Hepatocyte (in vitro differentiated cells): ENCODE measurements at regions not wholly inside any gene's neighbourhood (a gene's known extent, or its start where the extent isn't known, plus 50 kb on each side); places are given as distances from the start of the nearest gene placed in this dataset.

ENCODE experiments used
- DNase-seq: peaks from one replicate; pipeline ENCODE4 v3.0.0-alpha.2; 2016; ENCODE audit warnings: low spot score
- H2AFZ ChIP-seq: fragments of 200-600 bp; sonication (generic); 2 replicates; pipeline ENCODE4 v1.6.0; 2016; ENCODE audit warnings: antibody characterized with exemption, mild to moderate bottlenecking
- H3K27ac ChIP-seq: fragments of 200-600 bp; sonication (generic); 2 replicates; pipeline ENCODE4 v1.5.1; 2016; ENCODE audit warnings: mild to moderate bottlenecking
- H3K27me3 ChIP-seq: fragments of 200-600 bp; sonication (generic); 2 replicates; pipeline ENCODE4 v1.6.1; 2016
- H3K36me3 ChIP-seq: fragments of 200-600 bp; sonication (generic); replicated peaks from 2 replicates; pipeline ENCODE4 v1.5.1; 2016; ENCODE audit warnings: low read depth; ENCODE audit not compliant: insufficient read depth
- H3K4me1 ChIP-seq: fragments of 200-600 bp; sonication (generic); 2 replicates; pipeline ENCODE4 v1.5.1; 2016; ENCODE audit warnings: mild to moderate bottlenecking, moderate library complexity; ENCODE audit not compliant: insufficient read depth
- H3K4me2 ChIP-seq: fragments of 200-600 bp; sonication (generic); 2 replicates; pipeline ENCODE4 v1.6.0; 2016
- H3K4me3 ChIP-seq: fragments of 200-600 bp; sonication (generic); 2 replicates; pipeline ENCODE4 v1.5.1; 2016; ENCODE audit warnings: mild to moderate bottlenecking
- H3K79me2 ChIP-seq: fragments of 200-600 bp; sonication (generic); 2 replicates; pipeline ENCODE4 v1.6.0; 2017; ENCODE audit warnings: mild to moderate bottlenecking
- H3K9me2 ChIP-seq: fragments of 200-600 bp; sonication (generic); replicated peaks from 2 replicates; pipeline ENCODE4 v1.6.0; 2017; ENCODE audit warnings: mild to moderate bottlenecking; ENCODE audit not compliant: insufficient read depth
- H3K9me3 ChIP-seq: fragments of 200-600 bp; sonication (generic); 2 replicates; pipeline ENCODE4 v1.5.1; 2016; ENCODE audit warnings: low read depth, mild to moderate bottlenecking
- H4K20me1 ChIP-seq: fragments of 200-600 bp; sonication (generic); 2 replicates; pipeline ENCODE4 v1.6.0; 2016; ENCODE audit warnings: mild to moderate bottlenecking; ENCODE audit not compliant: insufficient read depth, poor library complexity, severe bottlenecking
- EZH2 ChIP-seq: fragments of 200-600 bp; sonication (generic); IDR thresholded peaks from 2 replicates; pipeline ENCODE4 v1.6.1; 2016; ENCODE audit warnings: antibody characterized with exemption, mild to moderate bottlenecking, borderline replicate concordance
- EZH2phosphoT487 ChIP-seq: fragments of 200-600 bp; sonication (generic); IDR thresholded peaks from one replicate; pipeline ENCODE4 v1.6.1; 2018; ENCODE audit warnings: antibody characterized with exemption, mild to moderate bottlenecking, low read depth, moderate library complexity; ENCODE audit not compliant: unreplicated experiment, severe bottlenecking
- whole genome bisulfite sequencing: methylation state at CpG from one replicate; pipeline ENCODE4 v1.1.6; 2016; ENCODE audit warnings: low lambda C conversion rate; ENCODE audit errors: missing lambda C conversion rate; 5-methylcytosine and 5-hydroxymethylcytosine counted together
- TF ChIP-seq, protein P1 (sequence below): fragments of 200-600 bp; sonication (generic); IDR thresholded peaks from 2 replicates; pipeline ENCODE4 v1.5.1; 2016; ENCODE audit warnings: antibody characterized with exemption, mild to moderate bottlenecking; ENCODE audit not compliant: poor library complexity

DNA sequence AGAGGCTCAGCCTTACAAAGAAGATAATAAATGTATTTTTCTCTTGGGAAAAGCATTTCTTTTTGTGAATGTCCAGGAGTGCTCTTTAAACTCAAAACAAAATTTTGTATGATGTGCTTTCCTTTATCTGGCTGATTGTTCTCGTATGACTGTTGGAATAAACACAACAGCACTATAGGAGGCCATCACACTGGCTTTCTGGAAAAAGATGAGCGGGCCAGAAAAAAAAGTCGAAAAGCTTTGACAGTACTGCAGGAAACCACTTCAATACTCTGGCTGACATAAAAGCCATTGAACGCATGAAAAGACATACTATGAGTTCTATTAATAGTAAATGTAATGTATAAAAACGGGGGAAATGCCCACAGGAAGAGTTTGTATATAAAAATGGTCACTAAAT, 64.7 kb upstream of the CTSO start:
- Histone ChIP-seq H3K9me3 (no peaks in the 10 kb centered on the region), H3K27me3 (no peaks in the 10 kb centered on the region), H3K4me3 (no peak overlapping the region), H3K4me1 (no peaks in the 10 kb centered on the region), H3K27ac (no peak overlapping the region), H2AFZ (no peak overlapping the region), H3K9me2 (no peaks in the 10 kb centered on the region), H3K36me3 (no peaks in the 10 kb centered on the region), H3K4me2 (no peak overlapping the region), H4K20me1 (no peaks in the 10 kb centered on the region), H3K79me2 (no peaks in the 10 kb centered on the region)
- 53% methylated on average over 5 of the region's 5 CpGs for WGBS
- no peak for DNase-seq
- TF ChIP-seq, protein P1, sequence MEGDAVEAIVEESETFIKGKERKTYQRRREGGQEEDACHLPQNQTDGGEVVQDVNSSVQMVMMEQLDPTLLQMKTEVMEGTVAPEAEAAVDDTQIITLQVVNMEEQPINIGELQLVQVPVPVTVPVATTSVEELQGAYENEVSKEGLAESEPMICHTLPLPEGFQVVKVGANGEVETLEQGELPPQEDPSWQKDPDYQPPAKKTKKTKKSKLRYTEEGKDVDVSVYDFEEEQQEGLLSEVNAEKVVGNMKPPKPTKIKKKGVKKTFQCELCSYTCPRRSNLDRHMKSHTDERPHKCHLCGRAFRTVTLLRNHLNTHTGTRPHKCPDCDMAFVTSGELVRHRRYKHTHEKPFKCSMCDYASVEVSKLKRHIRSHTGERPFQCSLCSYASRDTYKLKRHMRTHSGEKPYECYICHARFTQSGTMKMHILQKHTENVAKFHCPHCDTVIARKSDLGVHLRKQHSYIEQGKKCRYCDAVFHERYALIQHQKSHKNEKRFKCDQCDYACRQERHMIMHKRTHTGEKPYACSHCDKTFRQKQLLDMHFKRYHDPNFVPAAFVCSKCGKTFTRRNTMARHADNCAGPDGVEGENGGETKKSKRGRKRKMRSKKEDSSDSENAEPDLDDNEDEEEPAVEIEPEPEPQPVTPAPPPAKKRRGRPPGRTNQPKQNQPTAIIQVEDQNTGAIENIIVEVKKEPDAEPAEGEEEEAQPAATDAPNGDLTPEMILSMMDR: no peak
- TF ChIP-seq EZH2phosphoT487: no peak
- no peak for TF ChIP-seq EZH2

DNA sequence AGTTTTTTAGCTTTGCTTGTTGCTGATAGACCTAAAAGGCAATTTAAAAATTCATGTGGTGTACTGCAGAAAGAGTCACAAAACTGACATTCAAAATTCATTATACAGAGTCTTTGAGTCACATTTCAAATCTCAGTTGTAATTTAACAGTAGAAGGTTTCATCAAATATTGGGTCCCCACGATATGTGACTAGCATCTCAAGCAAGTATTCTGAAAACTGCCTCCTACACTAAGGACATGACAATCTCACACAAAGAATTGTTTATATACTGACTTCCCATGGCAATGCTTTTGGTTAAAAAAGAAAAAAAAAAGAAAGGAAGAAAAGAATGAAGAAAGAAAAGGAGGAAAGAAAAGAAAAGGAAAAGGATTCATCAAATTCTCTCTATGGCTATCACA, 62.1 kb upstream of the CTSO start:
- Histone ChIP-seq H3K9me2 (no peaks in the 10 kb centered on the region), H2AFZ (no peak overlapping the region), H3K4me2 (no peak overlapping the region), H3K4me3 (no peak overlapping the region), H3K36me3 (no peaks in the 10 kb centered on the region), H4K20me1 (no peaks in the 10 kb centered on the region), H3K27ac (no peak overlapping the region), H3K4me1 (no peaks in the 10 kb centered on the region), H3K79me2 (no peaks in the 10 kb centered on the region), H3K9me3 (no peaks in the 10 kb centered on the region), H3K27me3 (no peaks in the 10 kb centered on the region)
- TF ChIP-seq EZH2 (no peak), EZH2phosphoT487 (no peak)
- TF ChIP-seq, protein P1: no peak
- DNase-seq: no peak
- WGBS: 100% methylated on average over 1 of the region's 1 CpG

DNA sequence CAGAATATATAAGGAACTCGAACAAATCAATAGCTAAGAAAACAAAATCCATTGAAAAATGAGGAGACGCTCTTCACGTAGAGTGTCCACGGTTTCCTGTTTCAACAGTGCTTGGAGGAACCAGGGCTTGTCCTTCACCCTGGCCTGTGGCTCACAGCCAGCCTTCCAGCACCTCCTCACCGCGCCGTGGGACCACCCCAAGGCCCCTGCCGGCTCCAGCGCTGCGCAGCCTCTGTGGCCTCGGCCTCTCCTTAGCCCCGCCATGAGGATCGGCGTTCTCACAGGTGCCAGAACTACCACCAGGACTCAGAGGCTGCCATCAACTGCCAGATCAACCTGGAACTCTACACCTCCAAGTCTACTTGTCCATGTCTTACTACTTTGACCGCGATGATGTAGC, 52.5 kb upstream of the CTSO start:
- H3K27me3 ChIP-seq: no peaks in the 10 kb centered on the region
- no peak overlapping the region for H3K4me3 ChIP-seq
- DNase-seq: no peak
- H2AFZ ChIP-seq: no peak overlapping the region
- no peaks in the 10 kb centered on the region for H3K36me3 ChIP-seq
- H3K79me2 ChIP-seq: no peaks in the 10 kb centered on the region
- H3K4me1 ChIP-seq: no peaks in the 10 kb centered on the region
- TF ChIP-seq EZH2phosphoT487: no peak
- WGBS: 96% methylated on average over 16 of the region's 16 CpGs
- no peaks in the 10 kb centered on the region for H3K9me2 ChIP-seq
- no peaks in the 10 kb centered on the region for H4K20me1 ChIP-seq
- H3K4me2 ChIP-seq: no peak overlapping the region
- H3K27ac ChIP-seq: no peak overlapping the region
- H3K9me3 ChIP-seq: no peaks in the 10 kb centered on the region
